ENCODE measurements at regions not wholly inside any gene's neighbourhood (a gene's known extent, or its start where the extent isn't known, plus 50 kb on each side); places are given as distances from the start of the nearest gene placed in this dataset.

DNA sequence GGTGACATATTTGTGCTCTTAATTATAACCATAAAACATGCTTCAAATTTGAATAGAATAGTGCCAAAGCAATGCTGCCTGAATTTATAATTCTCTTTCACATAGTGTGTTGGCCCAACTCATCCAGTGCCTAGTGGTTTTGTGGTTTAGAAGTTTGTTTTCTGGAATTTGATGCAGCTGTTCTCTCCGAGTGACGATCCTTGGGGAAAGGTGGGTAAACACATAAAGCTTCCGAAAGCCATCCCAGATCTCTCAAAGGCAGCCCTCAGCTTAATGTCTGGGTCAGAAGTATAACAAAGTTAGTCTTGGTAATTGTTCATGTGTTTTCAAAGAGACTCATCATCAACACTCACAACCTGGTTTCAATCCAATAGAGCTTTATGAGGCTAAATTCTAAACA, 235.6 kb upstream of the CDH2 start:
- Histone ChIP-seq H3K4me2 (ENCODE audit: low read depth, low read length, poor library complexity, severe bottlenecking) (no peak overlapping the region), H3K4me3 (ENCODE audit: low read length, poor library complexity, severe bottlenecking) (no peak overlapping the region), H4K20me1 (ENCODE audit: insufficient read depth, low read length, poor library complexity, severe bottlenecking) (no peaks in the 10 kb centered on the region), H3K9ac (ENCODE audit: low read depth, low read length, poor library complexity, severe bottlenecking) (no peak overlapping the region), H3F3A (ENCODE audit: low read depth) (no peaks in the 10 kb centered on the region), H3K9me3 (ENCODE audit: insufficient read depth, low read depth, low read length) (no peaks in the 10 kb centered on the region), H3K36me3 (ENCODE audit: insufficient read depth, low read length) (no peaks in the 10 kb centered on the region), H3K27me3 (ENCODE audit: insufficient read depth, low read length, poor library complexity, severe bottlenecking) (no peaks in the 10 kb centered on the region), H3K4me1 (ENCODE audit: insufficient read depth, low read length, poor library complexity, severe bottlenecking) (no peaks in the 10 kb centered on the region), H3K79me2 (ENCODE audit: insufficient read depth, low read length) (no peaks in the 10 kb centered on the region), H3K9me2 (replicated peaks; ENCODE audit: low read depth, low read length) (no peaks in the 10 kb centered on the region), H2AFZ (ENCODE audit: low read length) (no peak overlapping the region)
- no peak for TF ChIP-seq EZH2phosphoT487 (IDR thresholded peaks at IDR 0.05; ENCODE audit: borderline replicate concordance)
- TF ChIP-seq, protein P1, sequence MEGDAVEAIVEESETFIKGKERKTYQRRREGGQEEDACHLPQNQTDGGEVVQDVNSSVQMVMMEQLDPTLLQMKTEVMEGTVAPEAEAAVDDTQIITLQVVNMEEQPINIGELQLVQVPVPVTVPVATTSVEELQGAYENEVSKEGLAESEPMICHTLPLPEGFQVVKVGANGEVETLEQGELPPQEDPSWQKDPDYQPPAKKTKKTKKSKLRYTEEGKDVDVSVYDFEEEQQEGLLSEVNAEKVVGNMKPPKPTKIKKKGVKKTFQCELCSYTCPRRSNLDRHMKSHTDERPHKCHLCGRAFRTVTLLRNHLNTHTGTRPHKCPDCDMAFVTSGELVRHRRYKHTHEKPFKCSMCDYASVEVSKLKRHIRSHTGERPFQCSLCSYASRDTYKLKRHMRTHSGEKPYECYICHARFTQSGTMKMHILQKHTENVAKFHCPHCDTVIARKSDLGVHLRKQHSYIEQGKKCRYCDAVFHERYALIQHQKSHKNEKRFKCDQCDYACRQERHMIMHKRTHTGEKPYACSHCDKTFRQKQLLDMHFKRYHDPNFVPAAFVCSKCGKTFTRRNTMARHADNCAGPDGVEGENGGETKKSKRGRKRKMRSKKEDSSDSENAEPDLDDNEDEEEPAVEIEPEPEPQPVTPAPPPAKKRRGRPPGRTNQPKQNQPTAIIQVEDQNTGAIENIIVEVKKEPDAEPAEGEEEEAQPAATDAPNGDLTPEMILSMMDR (conservative IDR thresholded peaks at IDR 0.05; ENCODE audit: low read length) = no peak

DNA sequence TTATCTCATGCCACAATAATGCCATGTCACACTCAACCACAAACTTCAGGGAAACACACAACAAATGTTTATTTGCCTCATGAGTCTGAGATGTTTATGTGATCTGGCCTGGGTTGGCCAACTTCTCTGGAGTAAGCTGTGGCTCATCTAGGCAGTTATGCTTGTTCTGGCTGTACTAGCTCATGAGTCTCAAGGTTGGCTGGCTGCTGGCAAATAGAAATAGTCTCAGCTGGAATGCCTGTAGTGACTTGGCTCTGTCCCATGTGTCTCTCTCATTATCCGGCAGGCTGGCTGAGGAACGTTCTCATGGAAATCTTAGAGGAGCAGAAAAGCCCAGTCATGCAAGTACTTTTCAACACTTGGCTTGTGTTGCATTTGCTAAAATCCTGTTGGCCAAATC, 234.9 kb upstream of the CDH2 start:
- H4K20me1 ChIP-seq (ENCODE audit: insufficient read depth, low read length, poor library complexity, severe bottlenecking) = no peaks in the 10 kb centered on the region
- no peaks in the 10 kb centered on the region for H3K4me1 ChIP-seq (ENCODE audit: insufficient read depth, low read length, poor library complexity, severe bottlenecking)
- no peaks in the 10 kb centered on the region for H3K79me2 ChIP-seq (ENCODE audit: insufficient read depth, low read length)
- no peak for TF ChIP-seq EZH2phosphoT487 (IDR thresholded peaks at IDR 0.05; ENCODE audit: borderline replicate concordance)
- TF ChIP-seq, protein P1 (conservative IDR thresholded peaks at IDR 0.05; ENCODE audit: low read length) = no peak
- H3K9ac ChIP-seq (ENCODE audit: low read depth, low read length, poor library complexity, severe bottlenecking) = no peak overlapping the region
- H3K9me3 ChIP-seq (ENCODE audit: insufficient read depth, low read depth, low read length) = no peaks in the 10 kb centered on the region
- no peak overlapping the region for H3K4me2 ChIP-seq (ENCODE audit: low read depth, low read length, poor library complexity, severe bottlenecking)
- no peak overlapping the region for H2AFZ ChIP-seq (ENCODE audit: low read length)
- H3K27me3 ChIP-seq (ENCODE audit: insufficient read depth, low read length, poor library complexity, severe bottlenecking) = no peaks in the 10 kb centered on the region
- H3K4me3 ChIP-seq (ENCODE audit: low read length, poor library complexity, severe bottlenecking) = no peak overlapping the region
- no peaks in the 10 kb centered on the region for H3F3A ChIP-seq (ENCODE audit: low read depth)
- no peaks in the 10 kb centered on the region for H3K36me3 ChIP-seq (ENCODE audit: insufficient read depth, low read length)
- no peaks in the 10 kb centered on the region for H3K9me2 ChIP-seq (replicated peaks; ENCODE audit: low read depth, low read length)

DNA sequence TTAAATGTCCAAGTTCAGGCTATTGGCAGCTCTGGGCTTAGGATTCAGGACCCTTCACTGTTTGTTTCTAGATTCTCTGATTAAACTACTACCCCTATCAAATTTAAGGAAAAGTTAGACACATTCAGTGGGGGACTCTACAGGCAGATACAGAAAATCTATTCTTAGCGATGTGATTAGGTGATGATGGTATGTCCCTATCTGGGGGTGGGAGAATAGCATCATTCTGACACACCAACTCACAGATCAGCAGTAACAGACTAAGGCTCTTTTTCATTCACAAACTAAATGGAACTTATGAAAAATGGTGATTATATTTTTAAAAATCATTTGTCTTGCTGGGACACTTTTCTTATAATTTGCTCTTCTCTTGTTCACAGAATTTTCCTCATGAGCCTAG, 232.9 kb upstream of the CDH2 start:
- Histone ChIP-seq H2AFZ (ENCODE audit: low read length) (no peak overlapping the region), H3K36me3 (ENCODE audit: insufficient read depth, low read length) (no peaks in the 10 kb centered on the region), H3K27me3 (ENCODE audit: insufficient read depth, low read length, poor library complexity, severe bottlenecking) (no peaks in the 10 kb centered on the region), H4K20me1 (ENCODE audit: insufficient read depth, low read length, poor library complexity, severe bottlenecking) (no peaks in the 10 kb centered on the region), H3K9me3 (ENCODE audit: insufficient read depth, low read depth, low read length) (no peaks in the 10 kb centered on the region), H3K4me3 (ENCODE audit: low read length, poor library complexity, severe bottlenecking) (no peak overlapping the region), H3K79me2 (ENCODE audit: insufficient read depth, low read length) (no peaks in the 10 kb centered on the region), H3F3A (ENCODE audit: low read depth) (no peaks in the 10 kb centered on the region), H3K4me1 (ENCODE audit: insufficient read depth, low read length, poor library complexity, severe bottlenecking) (no peaks in the 10 kb centered on the region), H3K4me2 (ENCODE audit: low read depth, low read length, poor library complexity, severe bottlenecking) (no peak overlapping the region), H3K9me2 (replicated peaks; ENCODE audit: low read depth, low read length) (no peaks in the 10 kb centered on the region), H3K9ac (ENCODE audit: low read depth, low read length, poor library complexity, severe bottlenecking) (no peak overlapping the region)
- TF ChIP-seq, protein P1 (conservative IDR thresholded peaks at IDR 0.05; ENCODE audit: low read length) = no peak
- TF ChIP-seq EZH2phosphoT487 (IDR thresholded peaks at IDR 0.05; ENCODE audit: borderline replicate concordance) = no peak
